ENCODE measurements at regions not wholly inside any gene's neighbourhood (a gene's known extent, or its start where the extent isn't known, plus 50 kb on each side); places are given as distances from the start of the nearest gene placed in this dataset.

GRCh38 chr13:110032969-110033368, 246.6 kb upstream of the IRS2 start:
- TF ChIP-seq, protein P1, sequence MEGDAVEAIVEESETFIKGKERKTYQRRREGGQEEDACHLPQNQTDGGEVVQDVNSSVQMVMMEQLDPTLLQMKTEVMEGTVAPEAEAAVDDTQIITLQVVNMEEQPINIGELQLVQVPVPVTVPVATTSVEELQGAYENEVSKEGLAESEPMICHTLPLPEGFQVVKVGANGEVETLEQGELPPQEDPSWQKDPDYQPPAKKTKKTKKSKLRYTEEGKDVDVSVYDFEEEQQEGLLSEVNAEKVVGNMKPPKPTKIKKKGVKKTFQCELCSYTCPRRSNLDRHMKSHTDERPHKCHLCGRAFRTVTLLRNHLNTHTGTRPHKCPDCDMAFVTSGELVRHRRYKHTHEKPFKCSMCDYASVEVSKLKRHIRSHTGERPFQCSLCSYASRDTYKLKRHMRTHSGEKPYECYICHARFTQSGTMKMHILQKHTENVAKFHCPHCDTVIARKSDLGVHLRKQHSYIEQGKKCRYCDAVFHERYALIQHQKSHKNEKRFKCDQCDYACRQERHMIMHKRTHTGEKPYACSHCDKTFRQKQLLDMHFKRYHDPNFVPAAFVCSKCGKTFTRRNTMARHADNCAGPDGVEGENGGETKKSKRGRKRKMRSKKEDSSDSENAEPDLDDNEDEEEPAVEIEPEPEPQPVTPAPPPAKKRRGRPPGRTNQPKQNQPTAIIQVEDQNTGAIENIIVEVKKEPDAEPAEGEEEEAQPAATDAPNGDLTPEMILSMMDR (IDR thresholded peaks at IDR 0.05) = no peak
- no peak for TF ChIP-seq POLR2AphosphoS5 (IDR thresholded peaks at IDR 0.05)
